WTC11 (cell line): ENCODE measurements at regions not wholly inside any gene's neighbourhood (a gene's known extent, or its start where the extent isn't known, plus 50 kb on each side); places are given as distances from the start of the nearest gene placed in this dataset.

ENCODE experiments used
- ATF1 ChIP-seq: sonication (generic); formaldehyde crosslinking; IDR thresholded peaks from 2 replicates; pipeline ENCODE4 v1.8.1; 2023; ENCODE audit warnings: mild to moderate bottlenecking, moderate library complexity, missing genetic modification reagents
- CREB1 ChIP-seq: sonication (generic); formaldehyde crosslinking; IDR thresholded peaks from 2 replicates; pipeline ENCODE4 v1.8.0; 2023; ENCODE audit warnings: mild to moderate bottlenecking, missing genetic modification reagents
- CREM ChIP-seq: sonication (generic); formaldehyde crosslinking; IDR thresholded peaks from 2 replicates; pipeline ENCODE4 v1.8.1; 2022; ENCODE audit warnings: mild to moderate bottlenecking, missing genetic modification reagents, moderate library complexity
- ELF4 ChIP-seq: sonication (generic); formaldehyde crosslinking; IDR thresholded peaks from 2 replicates; pipeline ENCODE4 v1.8.1; 2022; ENCODE audit warnings: low read depth, mild to moderate bottlenecking, moderate library complexity, missing genetic modification reagents
- IRF2 ChIP-seq: sonication (generic); formaldehyde crosslinking; IDR thresholded peaks from 2 replicates; pipeline ENCODE4 v1.8.0; 2022; ENCODE audit warnings: low read depth, missing genetic modification reagents, borderline replicate concordance
- JAZF1 ChIP-seq: fragments of 250-450 bp; sonication (Bioruptor Pico); IDR thresholded peaks from 2 replicates; pipeline ENCODE4 v1.9.0; 2021; ENCODE audit warnings: moderate library complexity, mild to moderate bottlenecking, inconsistent platforms
- TEAD4 ChIP-seq: sonication (generic); formaldehyde crosslinking; IDR thresholded peaks from 2 replicates; pipeline ENCODE4 v1.8.0; 2022; ENCODE audit warnings: mild to moderate bottlenecking, missing genetic modification reagents
- ZNF671 ChIP-seq: fragments of 250-450 bp; sonication (Bioruptor Pico); IDR thresholded peaks from 2 replicates; pipeline ENCODE4 v1.8.0; 2021; ENCODE audit warnings: mild to moderate bottlenecking
- TF ChIP-seq, protein P1 (sequence below): fragments of 200-600 bp; IDR thresholded peaks from 2 replicates; pipeline ENCODE4 v1.8.0; 2022; ENCODE audit warnings: antibody characterized with exemption
- TF ChIP-seq, protein P2 (sequence below): sonication (generic); formaldehyde crosslinking; IDR thresholded peaks from 2 replicates; pipeline ENCODE4 v1.8.0; 2022; ENCODE audit warnings: mild to moderate bottlenecking, missing genetic modification reagents
- TF ChIP-seq, protein P3 (sequence below): sonication (generic); formaldehyde crosslinking; IDR thresholded peaks from 2 replicates; pipeline ENCODE4 v1.8.1; 2022; ENCODE audit warnings: missing genetic modification reagents, borderline replicate concordance
- TF ChIP-seq, protein P4 (sequence below): sonication (generic); formaldehyde crosslinking; conservative IDR thresholded peaks from 2 replicates; pipeline ENCODE4 v1.8.1; 2022; ENCODE audit warnings: mild to moderate bottlenecking, missing genetic modification reagents
- TF ChIP-seq, protein P5 (sequence below): sonication (generic); formaldehyde crosslinking; IDR thresholded peaks from 2 replicates; pipeline ENCODE4 v1.8.0; 2023; ENCODE audit warnings: missing genetic modification reagents

DNA sequence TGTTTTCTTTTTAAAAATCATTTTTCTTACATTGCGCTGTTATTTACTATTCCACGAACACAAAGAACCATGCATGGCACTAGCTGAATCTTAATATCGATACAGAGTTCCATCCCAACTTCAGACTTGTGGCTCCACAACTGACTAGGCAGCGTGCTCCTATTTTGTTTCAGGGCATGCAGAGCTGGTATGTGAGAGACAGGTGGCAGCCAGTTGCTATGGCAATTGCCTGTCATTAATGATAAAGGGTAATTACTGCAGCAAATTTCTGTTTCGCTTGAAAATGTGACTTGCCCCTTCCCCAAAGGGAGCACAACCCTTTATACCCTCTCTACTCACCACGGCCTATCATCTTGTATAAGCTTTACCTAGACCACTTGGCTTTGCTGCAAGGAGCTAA, 113.1 kb upstream of the G2E3 start:
- TF ChIP-seq, protein P1, sequence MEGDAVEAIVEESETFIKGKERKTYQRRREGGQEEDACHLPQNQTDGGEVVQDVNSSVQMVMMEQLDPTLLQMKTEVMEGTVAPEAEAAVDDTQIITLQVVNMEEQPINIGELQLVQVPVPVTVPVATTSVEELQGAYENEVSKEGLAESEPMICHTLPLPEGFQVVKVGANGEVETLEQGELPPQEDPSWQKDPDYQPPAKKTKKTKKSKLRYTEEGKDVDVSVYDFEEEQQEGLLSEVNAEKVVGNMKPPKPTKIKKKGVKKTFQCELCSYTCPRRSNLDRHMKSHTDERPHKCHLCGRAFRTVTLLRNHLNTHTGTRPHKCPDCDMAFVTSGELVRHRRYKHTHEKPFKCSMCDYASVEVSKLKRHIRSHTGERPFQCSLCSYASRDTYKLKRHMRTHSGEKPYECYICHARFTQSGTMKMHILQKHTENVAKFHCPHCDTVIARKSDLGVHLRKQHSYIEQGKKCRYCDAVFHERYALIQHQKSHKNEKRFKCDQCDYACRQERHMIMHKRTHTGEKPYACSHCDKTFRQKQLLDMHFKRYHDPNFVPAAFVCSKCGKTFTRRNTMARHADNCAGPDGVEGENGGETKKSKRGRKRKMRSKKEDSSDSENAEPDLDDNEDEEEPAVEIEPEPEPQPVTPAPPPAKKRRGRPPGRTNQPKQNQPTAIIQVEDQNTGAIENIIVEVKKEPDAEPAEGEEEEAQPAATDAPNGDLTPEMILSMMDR, result no peak
- TF ChIP-seq ELF4 (CRISPR knock-in tag) (no peak), CREM (CRISPR knock-in tag) (no peak), IRF2 (CRISPR knock-in tag) (no peak), CREB1 (no peak), ZNF671 (CRISPR knock-in tag) (no peak), JAZF1 (CRISPR knock-in tag) (no peak), ATF1 (no peak), TEAD4 (CRISPR knock-in tag) (no peak)
- TF ChIP-seq, protein P2, sequence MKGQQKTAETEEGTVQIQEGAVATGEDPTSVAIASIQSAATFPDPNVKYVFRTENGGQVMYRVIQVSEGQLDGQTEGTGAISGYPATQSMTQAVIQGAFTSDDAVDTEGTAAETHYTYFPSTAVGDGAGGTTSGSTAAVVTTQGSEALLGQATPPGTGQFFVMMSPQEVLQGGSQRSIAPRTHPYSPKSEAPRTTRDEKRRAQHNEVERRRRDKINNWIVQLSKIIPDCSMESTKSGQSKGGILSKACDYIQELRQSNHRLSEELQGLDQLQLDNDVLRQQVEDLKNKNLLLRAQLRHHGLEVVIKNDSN, result no peak
- TF ChIP-seq, protein P3, sequence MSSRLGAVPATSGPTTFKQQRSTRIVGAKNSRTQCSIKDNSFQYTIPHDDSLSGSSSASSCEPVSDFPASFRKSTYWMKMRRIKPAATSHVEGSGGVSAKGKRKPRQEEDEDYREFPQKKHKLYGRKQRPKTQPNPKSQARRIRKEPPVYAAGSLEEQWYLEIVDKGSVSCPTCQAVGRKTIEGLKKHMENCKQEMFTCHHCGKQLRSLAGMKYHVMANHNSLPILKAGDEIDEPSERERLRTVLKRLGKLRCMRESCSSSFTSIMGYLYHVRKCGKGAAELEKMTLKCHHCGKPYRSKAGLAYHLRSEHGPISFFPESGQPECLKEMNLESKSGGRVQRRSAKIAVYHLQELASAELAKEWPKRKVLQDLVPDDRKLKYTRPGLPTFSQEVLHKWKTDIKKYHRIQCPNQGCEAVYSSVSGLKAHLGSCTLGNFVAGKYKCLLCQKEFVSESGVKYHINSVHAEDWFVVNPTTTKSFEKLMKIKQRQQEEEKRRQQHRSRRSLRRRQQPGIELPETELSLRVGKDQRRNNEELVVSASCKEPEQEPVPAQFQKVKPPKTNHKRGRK (CRISPR knock-in tag), result no peak
- TF ChIP-seq, protein P4, sequence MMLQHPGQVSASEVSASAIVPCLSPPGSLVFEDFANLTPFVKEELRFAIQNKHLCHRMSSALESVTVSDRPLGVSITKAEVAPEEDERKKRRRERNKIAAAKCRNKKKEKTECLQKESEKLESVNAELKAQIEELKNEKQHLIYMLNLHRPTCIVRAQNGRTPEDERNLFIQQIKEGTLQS (CRISPR knock-in tag), result no peak
- TF ChIP-seq, protein P5, sequence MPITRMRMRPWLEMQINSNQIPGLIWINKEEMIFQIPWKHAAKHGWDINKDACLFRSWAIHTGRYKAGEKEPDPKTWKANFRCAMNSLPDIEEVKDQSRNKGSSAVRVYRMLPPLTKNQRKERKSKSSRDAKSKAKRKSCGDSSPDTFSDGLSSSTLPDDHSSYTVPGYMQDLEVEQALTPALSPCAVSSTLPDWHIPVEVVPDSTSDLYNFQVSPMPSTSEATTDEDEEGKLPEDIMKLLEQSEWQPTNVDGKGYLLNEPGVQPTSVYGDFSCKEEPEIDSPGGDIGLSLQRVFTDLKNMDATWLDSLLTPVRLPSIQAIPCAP (CRISPR knock-in tag), result no peak
